Endodermal cell (in vitro differentiated cells): ENCODE measurements at regions not wholly inside any gene's neighbourhood (a gene's known extent, or its start where the extent isn't known, plus 50 kb on each side); places are given as distances from the start of the nearest gene placed in this dataset.

Experiments used
- DNase-seq: peaks from one replicate; pipeline ENCODE4 v3.0.0-alpha.2; 2017
- H3K27ac ChIP-seq: 2 replicates; pipeline ENCODE4 v1.5.1; 2013; ENCODE audit warnings: mild to moderate bottlenecking, low read depth, low read length, moderate library complexity
- H3K27me3 ChIP-seq: 2 replicates; pipeline ENCODE4 v1.6.1; 2013; ENCODE audit warnings: mild to moderate bottlenecking, low read length, moderate library complexity; ENCODE audit not compliant: insufficient read depth, control insufficient read depth, poor library complexity, severe bottlenecking
- H3K36me3 ChIP-seq: 2 replicates; pipeline ENCODE4 v1.7.0; 2013; ENCODE audit warnings: mild to moderate bottlenecking, low read length, moderate library complexity; ENCODE audit not compliant: control insufficient read depth, insufficient read depth
- H3K4me1 ChIP-seq: one replicate; pipeline ENCODE4 v1.7.0; 2013; ENCODE audit warnings: low read length; ENCODE audit not compliant: control insufficient read depth, insufficient read depth
- H3K4me3 ChIP-seq: 2 replicates; pipeline ENCODE4 v1.5.1; 2013; ENCODE audit warnings: mild to moderate bottlenecking, low read length, moderate library complexity
- H3K9ac ChIP-seq: 2 replicates; pipeline ENCODE4 v1.6.1; 2013; ENCODE audit warnings: mild to moderate bottlenecking, low read length, moderate library complexity; ENCODE audit not compliant: poor library complexity, severe bottlenecking; ENCODE audit errors: extremely low read depth
- H3K9me3 ChIP-seq: 2 replicates; pipeline ENCODE4 v1.6.1; 2013; ENCODE audit warnings: mild to moderate bottlenecking, low read length, moderate library complexity; ENCODE audit not compliant: control insufficient read depth
- H3K27ac Mint-ChIP-seq: 2 replicates; pipeline ENCODE4 v1.8.0; 2020; ENCODE audit warnings: mixed read lengths
- H3K27me3 Mint-ChIP-seq: 2 replicates; pipeline ENCODE4 v1.8.0; 2021; ENCODE audit warnings: mild to moderate bottlenecking, mixed read lengths; ENCODE audit not compliant: insufficient read depth
- H3K36me3 Mint-ChIP-seq: 2 replicates; pipeline ENCODE4 v1.8.0; 2020; ENCODE audit warnings: low read depth, mixed read lengths
- H3K4me1 Mint-ChIP-seq: 2 replicates; pipeline ENCODE4 v1.8.0; 2020; ENCODE audit warnings: mixed read lengths
- H3K4me3 Mint-ChIP-seq: 2 replicates; pipeline ENCODE4 v1.8.0; 2020; ENCODE audit warnings: mild to moderate bottlenecking, moderate library complexity, mixed read lengths
- H3K9me3 Mint-ChIP-seq: 2 replicates; pipeline ENCODE4 v1.8.0; 2020; ENCODE audit warnings: mild to moderate bottlenecking, mixed read lengths
- CTCF ChIP-seq: fragments of 200-600 bp; sonication (generic); conservative IDR thresholded peaks from 2 replicates; pipeline ENCODE4 v1.5.0; 2021; ENCODE audit warnings: antibody characterized with exemption, mild to moderate bottlenecking
- WGBS, 2 experiments: methylation state at CpG; one replicate each; pipeline versions ENCODE4 v1.1.5 to v1.1.7; 2013; ENCODE audit warnings: missing lambda C conversion rate in 2 of 2, mixed read lengths in 1 of 2; ENCODE audit not compliant: insufficient coverage in 1 of 2, insufficient read length in 1 of 2; 5-methylcytosine and 5-hydroxymethylcytosine counted together

DNA sequence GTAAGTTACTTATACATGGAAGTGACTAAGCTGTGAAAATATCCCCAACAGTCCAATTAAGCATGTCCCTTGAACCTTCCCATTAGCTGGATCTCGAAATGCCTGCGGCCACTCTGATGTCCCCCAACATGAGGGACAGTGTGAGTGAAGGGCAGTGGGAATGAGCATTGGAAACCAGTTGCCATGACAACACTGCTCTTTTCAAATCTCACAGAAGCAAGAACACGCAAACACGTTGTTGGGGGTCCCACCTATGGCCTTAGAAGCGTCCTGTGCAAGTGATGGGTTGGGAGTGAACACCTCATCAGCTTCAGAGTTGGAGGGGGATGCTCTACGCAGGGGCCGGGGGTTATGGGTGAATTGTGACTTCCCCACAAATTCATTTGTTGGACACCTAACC, 205.9 kb downstream of the NXNL2 start:
- Histone ChIP-seq H3K4me1 (peaks cover 15% of the 10 kb centered on the region), H3K27ac (no peak overlapping the region), H3K9ac (no peak overlapping the region), H3K4me3 (no peak overlapping the region), H3K9me3 (peaks cover 31% of the 10 kb centered on the region), H3K27me3 (no peaks in the 10 kb centered on the region), H3K36me3 (no peaks in the 10 kb centered on the region)
- DNase-seq: no peak
- WGBS, 2 experiments: 81 to 89% methylated on average over 4 to 7 of the region's 7 CpGs
- no peaks in the 10 kb centered on the region for H3K27me3 Mint-ChIP-seq
- peaks cover 19% of the 10 kb centered on the region for H3K9me3 Mint-ChIP-seq
- TF ChIP-seq CTCF: no peak
- no peak overlapping the region for H3K4me3 Mint-ChIP-seq
- H3K4me1 Mint-ChIP-seq: peaks cover 4% of the 10 kb centered on the region
- no peaks in the 10 kb centered on the region for H3K36me3 Mint-ChIP-seq
- H3K27ac Mint-ChIP-seq: no peak overlapping the region

GRCh38 chr9:88741335-88741734, 206.4 kb downstream of the NXNL2 start:
- no peaks in the 10 kb centered on the region for H3K36me3 Mint-ChIP-seq
- H3K4me1 Mint-ChIP-seq: peaks cover 9% of the 10 kb centered on the region
- Histone ChIP-seq H3K27ac (no peak overlapping the region), H3K36me3 (no peaks in the 10 kb centered on the region), H3K4me1 (peaks cover 15% of the 10 kb centered on the region), H3K27me3 (no peaks in the 10 kb centered on the region), H3K9ac (no peak overlapping the region), H3K4me3 (no peak overlapping the region), H3K9me3 (peaks cover 26% of the 10 kb centered on the region)
- no peak overlapping the region for H3K4me3 Mint-ChIP-seq
- 60% methylated on average over 2 of the region's 3 CpGs; no CpG with 5 or more reads in 1 of the 2 experiments for WGBS, 2 experiments
- TF ChIP-seq CTCF: peak; percentile 67
- H3K27me3 Mint-ChIP-seq: no peaks in the 10 kb centered on the region
- peak; percentile 80 for DNase-seq
- H3K9me3 Mint-ChIP-seq: peaks cover 19% of the 10 kb centered on the region
- H3K27ac Mint-ChIP-seq: no peak overlapping the region

DNA sequence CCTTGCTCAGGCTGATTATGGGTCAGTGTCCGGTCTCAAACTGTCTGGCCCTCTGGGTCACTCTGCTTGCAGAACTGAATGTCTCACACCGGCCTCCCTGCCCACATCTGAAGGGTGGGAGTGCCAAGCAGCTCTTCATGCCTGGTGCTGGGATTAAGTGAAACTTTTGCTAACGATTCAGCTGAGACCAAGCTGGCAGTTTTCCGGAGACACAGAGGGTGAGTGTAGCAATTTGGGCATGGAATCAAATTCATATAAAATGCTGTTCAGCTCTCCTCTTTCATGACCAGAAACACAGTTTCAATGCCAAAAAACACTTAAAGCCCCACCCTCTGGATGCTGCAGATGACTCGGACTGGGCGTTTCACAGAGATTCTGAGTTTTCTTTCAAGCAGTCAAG, 207.5 kb downstream of the NXNL2 start:
- TF ChIP-seq CTCF: no peak
- Histone ChIP-seq H3K4me1 (peaks cover 18% of the 10 kb centered on the region), H3K9me3 (peaks cover 17% of the 10 kb centered on the region), H3K9ac (no peak overlapping the region), H3K27me3 (no peaks in the 10 kb centered on the region), H3K36me3 (no peaks in the 10 kb centered on the region), H3K4me3 (no peak overlapping the region), H3K27ac (no peak overlapping the region)
- no peak overlapping the region for H3K27ac Mint-ChIP-seq
- WGBS, 2 experiments: 93 to 96% methylated on average over 4 to 6 of the region's 6 CpGs
- H3K9me3 Mint-ChIP-seq: peaks cover 10% of the 10 kb centered on the region
- no peak for DNase-seq
- peaks cover 21% of the 10 kb centered on the region for H3K4me1 Mint-ChIP-seq
- no peaks in the 10 kb centered on the region for H3K36me3 Mint-ChIP-seq
- no peak overlapping the region for H3K4me3 Mint-ChIP-seq
- no peaks in the 10 kb centered on the region for H3K27me3 Mint-ChIP-seq
